BLaER1 (cell line): ENCODE measurements at regions not wholly inside any gene's neighbourhood (a gene's known extent, or its start where the extent isn't known, plus 50 kb on each side); places are given as distances from the start of the nearest gene placed in this dataset.
A peak's percentile ranks its signal among the peaks of the same experiment; 100 is the strongest.

Experiments
- H3K27ac ChIP-seq: shearing (Covaris generic); formaldehyde crosslinking; 2 replicates; pipeline ENCODE4 v1.8.1; 2022
- H3K27me3 ChIP-seq: shearing (Covaris generic); formaldehyde crosslinking; 2 replicates; pipeline ENCODE4 v1.8.1; 2022
- H3K36me3 ChIP-seq: shearing (Covaris generic); formaldehyde crosslinking; 2 replicates; pipeline ENCODE4 v1.8.1; 2022
- H3K4me1 ChIP-seq: shearing (Covaris generic); formaldehyde crosslinking; 2 replicates; pipeline ENCODE4 v1.8.1; 2022
- H3K4me2 ChIP-seq: shearing (Covaris generic); formaldehyde crosslinking; 2 replicates; pipeline ENCODE4 v1.8.1; 2022
- H3K4me3 ChIP-seq: shearing (Covaris generic); formaldehyde crosslinking; 2 replicates; pipeline ENCODE4 v1.8.1; 2022
- H3K9ac ChIP-seq: shearing (Covaris generic); formaldehyde crosslinking; 2 replicates; pipeline ENCODE4 v1.8.1; 2022
- H3K9me3 ChIP-seq: shearing (Covaris generic); formaldehyde crosslinking; 2 replicates; pipeline ENCODE4 v1.8.1; 2022
- H4K20me1 ChIP-seq: shearing (Covaris generic); formaldehyde crosslinking; 2 replicates; pipeline ENCODE4 v1.8.1; 2022
- Cebpa-rat ChIP-seq: shearing (Covaris generic); IDR thresholded peaks from 2 replicates; pipeline ENCODE4 v1.8.1; 2022

- no peaks in the 10 kb centered on the region for H3K27me3 ChIP-seq
- no peak overlapping the region for H3K4me2 ChIP-seq
- no peaks in the 10 kb centered on the region for H3K4me1 ChIP-seq
- H3K9me3 ChIP-seq, result no peaks in the 10 kb centered on the region
- no peak overlapping the region for H3K4me3 ChIP-seq
- H3K36me3 ChIP-seq, result no peaks in the 10 kb centered on the region
- no peak overlapping the region for H3K9ac ChIP-seq
- no peak overlapping the region for H3K27ac ChIP-seq
- TF ChIP-seq Cebpa-rat, result no peak
- no peaks in the 10 kb centered on the region for H4K20me1 ChIP-seq
Measured at GRCh38 chr1:98201666-98202081, 280.8 kb upstream of the DPYD start.

GRCh38 chr1:98197356-98197755 lies 276.5 kb upstream of the DPYD start:
- no peaks in the 10 kb centered on the region for H3K4me1 ChIP-seq
- H3K9ac ChIP-seq, result no peak overlapping the region
- no peaks in the 10 kb centered on the region for H3K27me3 ChIP-seq
- H3K4me2 ChIP-seq, result no peak overlapping the region
- no peak overlapping the region for H3K27ac ChIP-seq
- H3K4me3 ChIP-seq, result no peak overlapping the region
- H4K20me1 ChIP-seq, result no peaks in the 10 kb centered on the region
- TF ChIP-seq Cebpa-rat, result no peak
- no peaks in the 10 kb centered on the region for H3K36me3 ChIP-seq
- no peaks in the 10 kb centered on the region for H3K9me3 ChIP-seq

- Histone ChIP-seq H4K20me1 (no peaks in the 10 kb centered on the region), H3K4me1 (no peaks in the 10 kb centered on the region), H3K4me3 (no peak overlapping the region), H3K27me3 (no peaks in the 10 kb centered on the region), H3K36me3 (no peaks in the 10 kb centered on the region), H3K9me3 (no peaks in the 10 kb centered on the region), H3K9ac (no peak overlapping the region), H3K4me2 (no peak overlapping the region), H3K27ac (no peak overlapping the region)
- TF ChIP-seq Cebpa-rat, result no peak; the same call in 1 of the 2 replicates
Measured at GRCh38 chr1:98196012-98196411, 275.2 kb upstream of the DPYD start.

- H4K20me1 ChIP-seq, result no peaks in the 10 kb centered on the region
- H3K9ac ChIP-seq, result no peak overlapping the region
- no peaks in the 10 kb centered on the region for H3K27me3 ChIP-seq
- no peak for TF ChIP-seq Cebpa-rat
- 0 out of 2 replicates have a peak overlapping the region, but pooled peaks have one; percentile 3 for H3K4me2 ChIP-seq
- no peak overlapping the region for H3K4me3 ChIP-seq
- no peaks in the 10 kb centered on the region for H3K36me3 ChIP-seq
- H3K27ac ChIP-seq, result no peak overlapping the region
- no peaks in the 10 kb centered on the region for H3K9me3 ChIP-seq
- peaks cover 6% of the 10 kb centered on the region; the same call in 1 of the 2 replicates for H3K4me1 ChIP-seq
Measured at GRCh38 chr1:98188774-98189173, 267.9 kb upstream of the DPYD start.

GRCh38 chr1:98184856-98185255 lies 264.0 kb upstream of the DPYD start:
- Histone ChIP-seq H3K4me1 (peaks cover 6% of the 10 kb centered on the region; the same call in 1 of the 2 replicates), H3K27ac (no peak overlapping the region), H3K36me3 (no peaks in the 10 kb centered on the region), H3K4me2 (no peak overlapping the region), H3K9ac (no peak overlapping the region), H3K27me3 (no peaks in the 10 kb centered on the region), H3K9me3 (no peaks in the 10 kb centered on the region), H3K4me3 (no peak overlapping the region), H4K20me1 (no peaks in the 10 kb centered on the region)
- TF ChIP-seq Cebpa-rat, result no peak

GRCh38 chr1:98181036-98181764 lies 260.4 kb upstream of the DPYD start:
- H4K20me1 ChIP-seq, result no peaks in the 10 kb centered on the region
- no peaks in the 10 kb centered on the region for H3K9me3 ChIP-seq
- no peak for TF ChIP-seq Cebpa-rat
- no peak overlapping the region for H3K27ac ChIP-seq
- no peaks in the 10 kb centered on the region for H3K27me3 ChIP-seq
- H3K4me3 ChIP-seq, result no peak overlapping the region
- no peaks in the 10 kb centered on the region for H3K36me3 ChIP-seq
- H3K9ac ChIP-seq, result no peak overlapping the region
- H3K4me2 ChIP-seq, result no peak overlapping the region
- H3K4me1 ChIP-seq, result no peaks in the 10 kb centered on the region

GRCh38 chr1:98179151-98179773 lies 258.4 kb upstream of the DPYD start:
- Histone ChIP-seq H3K4me2 (no peak overlapping the region), H4K20me1 (no peaks in the 10 kb centered on the region), H3K9me3 (no peaks in the 10 kb centered on the region), H3K9ac (no peak overlapping the region), H3K36me3 (no peaks in the 10 kb centered on the region), H3K27me3 (no peaks in the 10 kb centered on the region), H3K4me1 (no peaks in the 10 kb centered on the region), H3K4me3 (no peak overlapping the region), H3K27ac (no peak overlapping the region)
- no peak for TF ChIP-seq Cebpa-rat

GRCh38 chr1:98177751-98178150 lies 256.9 kb upstream of the DPYD start:
- no peaks in the 10 kb centered on the region for H3K9me3 ChIP-seq
- no peak for TF ChIP-seq Cebpa-rat

GRCh38 chr1:98176936-98177335 lies 256.1 kb upstream of the DPYD start:
- H3K27me3 ChIP-seq, result no peaks in the 10 kb centered on the region
- no peaks in the 10 kb centered on the region for H3K36me3 ChIP-seq
- no peak overlapping the region for H3K4me3 ChIP-seq
- peaks cover 5% of the 10 kb centered on the region for H3K4me1 ChIP-seq
- H4K20me1 ChIP-seq, result no peaks in the 10 kb centered on the region
- no peak for TF ChIP-seq Cebpa-rat
- H3K9ac ChIP-seq, result no peak overlapping the region
- H3K4me2 ChIP-seq, result no peak overlapping the region
- no peaks in the 10 kb centered on the region for H3K9me3 ChIP-seq
- no peak overlapping the region for H3K27ac ChIP-seq

More at GRCh38 chr1:98177751-98178150, 256.9 kb upstream of the DPYD start:
- Histone ChIP-seq H3K4me2 (no peak overlapping the region), H3K4me3 (no peak overlapping the region), H3K9ac (no peak overlapping the region), H3K27ac (no peak overlapping the region), H3K36me3 (no peaks in the 10 kb centered on the region), H4K20me1 (no peaks in the 10 kb centered on the region), H3K4me1 (no peaks in the 10 kb centered on the region), H3K27me3 (no peaks in the 10 kb centered on the region)

- H3K9ac ChIP-seq, result no peak overlapping the region
- H3K4me3 ChIP-seq, result no peak overlapping the region
- no peaks in the 10 kb centered on the region for H4K20me1 ChIP-seq
- no peaks in the 10 kb centered on the region for H3K27me3 ChIP-seq
- no peak for TF ChIP-seq Cebpa-rat
- no peaks in the 10 kb centered on the region for H3K36me3 ChIP-seq
- no peak overlapping the region for H3K4me2 ChIP-seq
- peaks cover 9% of the 10 kb centered on the region for H3K4me1 ChIP-seq
- H3K27ac ChIP-seq, result no peak overlapping the region
- H3K9me3 ChIP-seq, result no peaks in the 10 kb centered on the region
Measured at GRCh38 chr1:98176414-98176813, 255.6 kb upstream of the DPYD start.
